GM23338 (cell line): ENCODE measurements at regions not wholly inside any gene's neighbourhood (a gene's known extent, or its start where the extent isn't known, plus 50 kb on each side); places are given as distances from the start of the nearest gene placed in this dataset.

Experiments used
- ATAC-seq: fragments of 200-7000 bp; cut with Tn5 transposase; 3 replicates; pipeline ENCODE4 v1.9.1; 2020
- DNase-seq: peaks from one replicate; pipeline ENCODE4 v3.0.0-alpha.2; 2015; ENCODE audit warnings: low spot score
- H2AFZ ChIP-seq: fragments of 200-600 bp; sonication (generic); 2 replicates; pipeline ENCODE4 v1.8.0; 2016; ENCODE audit warnings: antibody characterized with exemption, mild to moderate bottlenecking, moderate library complexity
- H3F3A ChIP-seq: fragments of 200-600 bp; sonication (generic); replicated peaks from 2 replicates; pipeline ENCODE4 v1.8.0; 2017; ENCODE audit warnings: antibody characterized with exemption, mixed run types, low read depth
- H3K27ac ChIP-seq: fragments of 200-600 bp; sonication (generic); 2 replicates; pipeline ENCODE4 v1.6.1; 2016; ENCODE audit warnings: low read depth
- H3K27me3 ChIP-seq: fragments of 200-600 bp; sonication (generic); 2 replicates; pipeline ENCODE4 v1.8.0; 2016; ENCODE audit warnings: mild to moderate bottlenecking, mixed run types, moderate library complexity; ENCODE audit not compliant: insufficient read depth
- H3K36me3 ChIP-seq: fragments of 200-600 bp; sonication (generic); 2 replicates; pipeline ENCODE4 v1.8.0; 2016; ENCODE audit warnings: mild to moderate bottlenecking; ENCODE audit not compliant: insufficient read depth
- H3K4me1 ChIP-seq: fragments of 200-600 bp; sonication (generic); 2 replicates; pipeline ENCODE4 v1.8.0; 2016; ENCODE audit warnings: mild to moderate bottlenecking, moderate library complexity; ENCODE audit not compliant: insufficient read depth
- H3K4me2 ChIP-seq: fragments of 200-600 bp; sonication (generic); 2 replicates; pipeline ENCODE4 v1.7.1; 2017; ENCODE audit warnings: mixed run types
- H3K4me3 ChIP-seq: fragments of 200-600 bp; sonication (generic); 2 replicates; pipeline ENCODE4 v1.6.1; 2016; ENCODE audit warnings: mixed run types
- H3K79me2 ChIP-seq: fragments of 200-600 bp; sonication (generic); replicated peaks from 2 replicates; pipeline ENCODE4 v1.8.0; 2017; ENCODE audit warnings: mild to moderate bottlenecking; ENCODE audit not compliant: insufficient read depth
- H3K9me2 ChIP-seq: fragments of 200-600 bp; sonication (generic); 2 replicates; pipeline ENCODE4 v1.8.0; 2017; ENCODE audit not compliant: insufficient read depth
- H4K20me1 ChIP-seq: fragments of 200-600 bp; sonication (generic); replicated peaks from 2 replicates; pipeline ENCODE4 v1.8.0; 2017; ENCODE audit warnings: mild to moderate bottlenecking; ENCODE audit not compliant: insufficient read depth
- H3K27ac Mint-ChIP-seq: 2 replicates; pipeline ENCODE4 v1.8.0; 2020; ENCODE audit warnings: inconsistent platforms, mild to moderate bottlenecking, moderate library complexity, mixed read lengths
- H3K27me3 Mint-ChIP-seq: 3 replicates; pipeline ENCODE4 v1.8.0; 2022; ENCODE audit warnings: low read depth, mild to moderate bottlenecking, moderate library complexity, mixed read lengths, inconsistent platforms; ENCODE audit not compliant: insufficient read depth, poor library complexity
- H3K36me3 Mint-ChIP-seq: 3 replicates; pipeline ENCODE4 v1.8.0; 2021; ENCODE audit warnings: low read depth, mild to moderate bottlenecking, inconsistent platforms, moderate library complexity, mixed read lengths
- H3K4me1 Mint-ChIP-seq: 3 replicates; pipeline ENCODE4 v1.8.0; 2020; ENCODE audit warnings: mild to moderate bottlenecking, inconsistent platforms, mixed read lengths
- H3K4me3 Mint-ChIP-seq: 3 replicates; pipeline ENCODE4 v1.8.0; 2021; ENCODE audit warnings: moderate library complexity, mild to moderate bottlenecking, inconsistent platforms, mixed read lengths
- H3K9me3 Mint-ChIP-seq: 3 replicates; pipeline ENCODE4 v1.8.0; 2020; ENCODE audit warnings: moderate library complexity, mild to moderate bottlenecking, inconsistent platforms, mixed read lengths
- CTCF ChIP-seq, 2 experiments: fragments of 200-600 bp in 1 of 2; sonication (generic) in 1 of 2; conservative IDR thresholded peaks; 2 replicates each; pipeline versions ENCODE4 v1.5.1 to v1.6.1; 2016 to 2017; ENCODE audit warnings: antibody characterized with exemption in 2 of 2, low read depth in 2 of 2, mild to moderate bottlenecking in 2 of 2, moderate library complexity in 1 of 2
- ETS1 ChIP-seq: IDR thresholded peaks from 2 replicates; pipeline ENCODE4 v1.6.1; 2016; ENCODE audit warnings: antibody characterized with exemption
- EZH2 ChIP-seq: fragments of 200-600 bp; sonication (generic); IDR thresholded peaks from one replicate; pipeline ENCODE4 v1.8.0; 2017; ENCODE audit warnings: antibody characterized with exemption, mild to moderate bottlenecking, low read depth; ENCODE audit not compliant: unreplicated experiment
- EZH2phosphoT487 ChIP-seq: fragments of 200-600 bp; sonication (generic); IDR thresholded peaks from one replicate; pipeline ENCODE4 v1.8.1; 2018; ENCODE audit warnings: antibody characterized with exemption; ENCODE audit not compliant: unreplicated experiment
- JUNB ChIP-seq: IDR thresholded peaks from one replicate; pipeline ENCODE4 v1.6.1; 2016; ENCODE audit warnings: antibody characterized with exemption; ENCODE audit not compliant: unreplicated experiment
- POLR2AphosphoS5 ChIP-seq: IDR thresholded peaks from 2 replicates; pipeline ENCODE4 v1.6.1; 2016; ENCODE audit warnings: antibody characterized with exemption, low read depth
- STAT1 ChIP-seq: IDR thresholded peaks from one replicate; pipeline ENCODE4 v1.6.1; 2016; ENCODE audit warnings: antibody characterized with exemption; ENCODE audit not compliant: unreplicated experiment
- ZNF114 ChIP-seq: fragments of 250-450 bp; sonication (Bioruptor Pico); IDR thresholded peaks from 2 replicates; pipeline ENCODE4 v1.5.0; 2020; ENCODE audit warnings: mild to moderate bottlenecking, moderate library complexity
- ZNF331 ChIP-seq: fragments of 250-450 bp; sonication (Bioruptor Pico); IDR thresholded peaks from 2 replicates; pipeline ENCODE4 v1.5.0; 2020; ENCODE audit warnings: low read depth, mild to moderate bottlenecking, moderate library complexity
- ZNF462 ChIP-seq: fragments of 250-450 bp; sonication (Bioruptor Pico); IDR thresholded peaks from 2 replicates; pipeline ENCODE4 v1.5.0; 2020; ENCODE audit warnings: mild to moderate bottlenecking, moderate library complexity

DNA sequence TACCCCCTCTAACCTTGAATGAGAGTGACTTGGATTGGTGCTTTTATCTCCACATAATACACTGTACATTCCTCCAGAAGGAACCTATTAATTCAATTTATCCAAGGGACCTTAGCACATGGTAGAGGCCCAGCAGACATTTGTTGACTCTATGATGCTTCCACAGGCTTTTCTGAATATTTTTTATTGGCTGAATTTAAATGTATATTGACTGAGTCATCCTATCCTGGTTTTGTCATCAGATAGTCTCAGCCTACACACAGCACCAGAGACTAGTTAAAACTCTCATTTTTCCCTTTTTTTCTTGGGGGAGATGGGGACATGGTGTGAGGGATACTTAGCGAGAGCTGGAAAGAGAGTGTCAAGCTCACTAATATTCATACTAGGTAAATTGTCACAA lies 101.6 kb downstream of the LRRC30 start:
- ATAC-seq, result no peak

GRCh38 chr18:7333025-7333562 lies 102.2 kb downstream of the LRRC30 start:
- no peaks in the 10 kb centered on the region for H3K4me1 ChIP-seq
- no peaks in the 10 kb centered on the region for H3K79me2 ChIP-seq
- H3K4me3 ChIP-seq, result no peak overlapping the region
- no peak overlapping the region for H2AFZ ChIP-seq
- Mint-ChIP-seq H3K27ac (no peak overlapping the region), H3K4me1 (no peaks in the 10 kb centered on the region), H3K9me3 (no peaks in the 10 kb centered on the region), H3K27me3 (peaks cover 7% of the 10 kb centered on the region), H3K4me3 (no peak overlapping the region), H3K36me3 (no peaks in the 10 kb centered on the region)
- H3K4me2 ChIP-seq, result no peak overlapping the region
- no peaks in the 10 kb centered on the region for H4K20me1 ChIP-seq
- H3K27me3 ChIP-seq, result no peaks in the 10 kb centered on the region
- ATAC-seq (no peak), DNase-seq (no peak)
- no peaks in the 10 kb centered on the region for H3K9me2 ChIP-seq
- H3K36me3 ChIP-seq, result no peaks in the 10 kb centered on the region
- H3F3A ChIP-seq, result no peaks in the 10 kb centered on the region
- H3K27ac ChIP-seq, result no peak overlapping the region
- TF ChIP-seq STAT1 (no peak), POLR2AphosphoS5 (no peak), JUNB (no peak), EZH2 (no peak), ZNF114 (no peak), CTCF (conservative IDR thresholded peaks at IDR 0.05; ENCODE audit: low read depth in 2 of 2) (no peak), ZNF462 (CRISPR knock-in tag) (no peak), EZH2phosphoT487 (no peak), ZNF331 (CRISPR knock-in tag) (no peak)

More for the DNA sequence above, 101.6 kb downstream of the LRRC30 start:
- Histone ChIP-seq H3K4me2 (no peak overlapping the region), H3K79me2 (no peaks in the 10 kb centered on the region), H2AFZ (no peak overlapping the region), H3K9me2 (no peaks in the 10 kb centered on the region), H3K4me3 (no peak overlapping the region), H3K27ac (no peak overlapping the region), H3K27me3 (no peaks in the 10 kb centered on the region), H4K20me1 (no peaks in the 10 kb centered on the region), H3K4me1 (no peaks in the 10 kb centered on the region), H3K36me3 (no peaks in the 10 kb centered on the region), H3F3A (no peaks in the 10 kb centered on the region)
- Mint-ChIP-seq H3K36me3 (no peaks in the 10 kb centered on the region), H3K4me1 (no peaks in the 10 kb centered on the region), H3K9me3 (no peaks in the 10 kb centered on the region), H3K27me3 (peaks cover 9% of the 10 kb centered on the region), H3K27ac (no peak overlapping the region), H3K4me3 (no peak overlapping the region)
- TF ChIP-seq ZNF114, result no peak
- TF ChIP-seq ETS1, result no peak
- DNase-seq, result no peak
